GM19467 (cell line): ENCODE measurements at regions not wholly inside any gene's neighbourhood (a gene's known extent, or its start where the extent isn't known, plus 50 kb on each side); places are given as distances from the start of the nearest gene placed in this dataset.

Source experiments
- ATAC-seq: cut with Tn5 transposase; IDR thresholded peaks from one replicate; pipeline ENCODE4 v1.9.1; 2021; ENCODE audit warnings: mild to moderate bottlenecking, moderate library complexity; ENCODE audit not compliant: unreplicated experiment

- ATAC-seq = no peak
Observed at GRCh38 chr18:60656553-60656952, 284.0 kb upstream of the MC4R start.

- ATAC-seq = no peak
Observed at GRCh38 chr18:60662491-60662890, 289.9 kb upstream of the MC4R start.

- ATAC-seq = no peak
Observed at GRCh38 chr18:60663060-60663989, 290.8 kb upstream of the MC4R start.

- no peak for ATAC-seq
Observed at GRCh38 chr18:60664736-60665135, 292.2 kb upstream of the MC4R start.

GRCh38 chr18:60667016-60667415, 294.4 kb upstream of the MC4R start:
- no peak for ATAC-seq

GRCh38 chr18:60668583-60668982, 296.0 kb upstream of the MC4R start:
- ATAC-seq = no peak

DNA sequence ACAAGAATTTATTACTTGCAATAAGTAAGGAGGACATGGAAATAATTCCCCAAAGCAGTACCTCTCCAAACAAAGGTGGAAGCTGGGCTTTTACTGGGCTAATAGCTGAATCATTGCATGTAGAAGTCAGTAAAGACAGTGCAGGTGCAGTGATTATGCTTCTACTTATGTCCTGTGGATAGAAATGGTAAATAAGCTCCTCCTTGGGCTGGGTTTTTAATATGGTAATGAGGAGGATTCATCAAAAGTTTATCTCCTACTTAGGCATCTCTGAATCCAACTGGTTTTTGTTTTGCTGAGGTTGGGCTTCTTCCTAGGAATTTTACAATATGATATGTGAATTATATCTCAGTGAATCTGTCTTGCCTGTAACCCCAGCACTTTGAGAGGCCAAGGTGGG, 297.4 kb upstream of the MC4R start:
- ATAC-seq = no peak

DNA sequence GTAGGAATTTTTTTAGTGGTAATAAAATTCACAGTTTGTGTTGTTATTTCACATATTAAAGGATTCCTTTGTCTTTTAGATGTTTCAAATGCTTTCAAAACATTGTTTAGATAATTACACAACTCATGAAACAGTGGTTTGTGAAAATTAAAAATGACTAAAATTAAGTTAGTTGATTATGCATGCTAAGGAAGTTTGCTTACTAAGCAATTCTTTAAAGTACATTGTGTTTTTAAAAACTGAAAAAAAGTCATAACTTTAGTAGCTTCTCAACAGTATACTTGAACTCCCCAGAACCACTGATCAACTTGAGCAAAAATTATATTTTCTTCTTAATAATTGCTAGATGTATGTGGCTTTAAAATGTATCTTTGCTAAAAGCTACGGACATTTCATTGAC, 298.4 kb upstream of the MC4R start:
- no peak for ATAC-seq

- no peak for ATAC-seq
Observed at GRCh38 chr18:60675126-60675525, 302.6 kb upstream of the MC4R start.

DNA sequence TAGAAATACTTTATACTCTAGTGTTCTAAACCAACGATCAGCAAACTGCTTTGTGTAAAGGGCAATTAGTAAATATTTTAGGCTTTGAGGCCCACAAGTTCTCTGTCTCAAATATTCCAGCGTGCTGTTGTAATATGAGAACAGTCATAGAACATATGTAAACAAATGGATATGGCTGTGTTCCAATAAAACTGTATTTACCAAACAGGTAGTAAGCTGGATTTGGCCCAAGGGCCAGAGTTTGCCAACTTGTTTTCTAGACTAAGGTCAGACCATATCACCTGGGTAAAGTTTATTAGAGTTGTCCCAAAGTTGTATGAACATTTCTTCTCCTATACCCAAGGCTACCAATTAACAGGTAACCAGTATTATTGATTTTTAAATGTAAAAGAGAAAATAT, 303.2 kb upstream of the MC4R start:
- no peak for ATAC-seq

GRCh38 chr18:60676815-60677214, 304.2 kb upstream of the MC4R start:
- no peak for ATAC-seq

- ATAC-seq = no peak
Observed at GRCh38 chr18:60684843-60685513, 312.4 kb upstream of the MC4R start.

DNA sequence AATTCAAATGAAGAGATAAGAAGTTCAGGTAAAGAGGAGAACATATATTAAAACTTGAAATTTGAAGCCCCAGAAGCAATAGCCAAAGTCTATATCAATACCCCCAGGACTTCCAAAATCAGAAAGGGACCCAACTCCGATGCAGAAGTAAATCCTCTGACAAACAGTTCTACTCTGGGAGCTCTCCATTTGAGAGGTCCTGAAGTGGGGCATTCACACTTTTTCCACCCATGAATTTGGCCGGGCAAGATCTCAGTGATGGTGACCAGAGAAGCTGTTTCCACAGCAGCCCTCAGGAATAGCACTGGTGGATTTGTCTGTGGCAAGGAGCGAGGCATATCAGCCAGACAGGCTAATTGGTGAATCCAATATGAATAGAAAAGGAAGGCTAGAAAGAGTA, 313.6 kb upstream of the MC4R start:
- no peak for ATAC-seq

DNA sequence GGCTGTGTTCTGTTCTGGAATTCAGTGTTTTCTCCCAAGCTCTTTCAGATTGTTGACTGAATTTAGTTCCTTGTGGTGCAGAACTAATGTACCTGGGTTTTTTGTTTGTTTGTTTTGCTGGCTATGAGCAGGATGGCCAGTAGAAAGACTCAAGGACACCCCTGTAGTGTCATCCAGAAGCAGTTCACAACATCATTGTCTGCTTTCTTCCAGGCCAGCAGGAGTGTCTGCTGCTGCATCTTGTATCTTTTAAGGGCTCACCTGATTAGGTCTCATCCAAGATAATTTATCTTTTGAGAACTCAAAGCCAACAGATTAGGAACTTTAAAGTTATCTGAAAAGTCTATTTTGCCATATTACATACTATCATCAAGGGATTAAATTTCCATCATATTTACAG, 318.5 kb upstream of the MC4R start:
- ATAC-seq = no peak

- ATAC-seq = no peak
Observed at GRCh38 chr18:60693426-60693825, 320.9 kb upstream of the MC4R start.

- no peak for ATAC-seq
Observed at GRCh38 chr18:60698901-60699300, 326.3 kb upstream of the MC4R start.

- ATAC-seq = no peak
Observed at GRCh38 chr18:60722742-60723141, 350.2 kb upstream of the MC4R start.

DNA sequence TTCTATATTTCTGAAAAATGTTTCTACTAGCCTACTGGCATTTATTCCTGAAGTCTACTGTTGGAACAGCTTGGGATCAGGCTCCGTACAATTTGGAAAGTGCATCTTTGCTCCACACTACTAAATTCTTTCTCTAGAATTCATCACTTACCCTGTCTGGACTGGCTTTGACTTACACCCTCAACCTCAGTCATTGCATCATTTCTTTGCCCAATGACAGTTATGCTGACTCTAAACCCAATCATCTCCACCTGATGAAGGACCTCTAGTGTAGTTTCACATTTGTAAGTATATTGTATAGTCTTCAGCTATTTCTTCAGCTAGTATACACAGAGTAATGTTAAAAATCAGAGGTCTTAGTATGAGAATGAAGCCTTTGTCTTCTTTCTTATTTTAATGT, 359.6 kb upstream of the MC4R start:
- ATAC-seq = no peak

GRCh38 chr18:60739212-60739611, 366.6 kb upstream of the MC4R start:
- no peak for ATAC-seq

- ATAC-seq = no peak
Observed at GRCh38 chr18:60740313-60740712, 367.7 kb upstream of the MC4R start.

- ATAC-seq = no peak
Observed at GRCh38 chr18:60746491-60746890, 373.9 kb upstream of the MC4R start.

DNA sequence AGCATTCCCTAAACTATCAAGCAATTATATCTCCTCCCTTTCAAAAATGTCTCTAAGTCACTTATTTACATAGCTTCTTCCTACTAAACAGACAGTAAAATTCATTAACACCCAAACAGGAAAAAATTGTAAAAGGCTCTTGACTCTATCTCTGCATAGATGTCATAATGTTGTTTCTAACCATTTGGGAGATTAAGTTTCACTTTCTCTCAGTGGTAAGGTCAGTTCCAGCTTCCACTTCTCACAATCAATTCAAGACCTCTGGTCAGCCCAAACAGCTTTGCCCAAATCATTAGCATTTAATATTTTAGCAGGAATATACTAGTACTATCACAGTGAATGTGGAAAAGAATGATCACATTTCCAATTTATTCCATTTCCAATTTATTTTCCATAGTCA, 374.3 kb upstream of the MC4R start:
- ATAC-seq = no peak
